ENCODE measurements at regions not wholly inside any gene's neighbourhood (a gene's known extent, or its start where the extent isn't known, plus 50 kb on each side); places are given as distances from the start of the nearest gene placed in this dataset.

DNA sequence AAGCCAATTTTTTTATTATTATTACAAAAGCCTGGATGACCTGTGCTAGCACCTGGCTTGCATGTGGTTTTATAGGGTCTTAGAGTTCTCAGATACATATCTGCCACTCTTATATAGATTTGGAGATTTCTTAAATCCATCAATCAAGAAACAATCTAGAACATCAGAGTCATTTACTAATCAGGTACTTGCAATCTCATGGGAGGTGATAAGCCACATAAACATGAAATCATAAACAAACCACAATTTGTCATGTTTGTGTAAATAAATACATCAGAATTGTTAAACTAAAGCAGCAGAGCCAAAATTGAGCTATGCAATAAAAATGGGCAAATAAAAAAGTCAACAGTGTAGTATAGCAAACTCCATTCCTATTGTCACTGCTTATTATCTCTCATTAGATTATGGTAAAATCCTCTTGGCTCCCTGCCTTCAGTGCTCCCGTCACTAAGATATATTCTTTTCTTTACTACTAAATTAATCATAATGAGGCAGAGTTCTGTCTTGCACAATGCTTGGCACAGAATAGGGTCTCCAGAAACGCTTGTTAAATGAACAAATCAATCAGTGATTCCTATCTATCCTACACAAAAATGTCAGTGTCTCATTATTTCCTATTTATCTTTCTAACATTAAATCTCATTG lies 108.7 kb upstream of the TTC29 start:
- DNase-seq (ENCODE audit: low read depth), result no peak

DNA sequence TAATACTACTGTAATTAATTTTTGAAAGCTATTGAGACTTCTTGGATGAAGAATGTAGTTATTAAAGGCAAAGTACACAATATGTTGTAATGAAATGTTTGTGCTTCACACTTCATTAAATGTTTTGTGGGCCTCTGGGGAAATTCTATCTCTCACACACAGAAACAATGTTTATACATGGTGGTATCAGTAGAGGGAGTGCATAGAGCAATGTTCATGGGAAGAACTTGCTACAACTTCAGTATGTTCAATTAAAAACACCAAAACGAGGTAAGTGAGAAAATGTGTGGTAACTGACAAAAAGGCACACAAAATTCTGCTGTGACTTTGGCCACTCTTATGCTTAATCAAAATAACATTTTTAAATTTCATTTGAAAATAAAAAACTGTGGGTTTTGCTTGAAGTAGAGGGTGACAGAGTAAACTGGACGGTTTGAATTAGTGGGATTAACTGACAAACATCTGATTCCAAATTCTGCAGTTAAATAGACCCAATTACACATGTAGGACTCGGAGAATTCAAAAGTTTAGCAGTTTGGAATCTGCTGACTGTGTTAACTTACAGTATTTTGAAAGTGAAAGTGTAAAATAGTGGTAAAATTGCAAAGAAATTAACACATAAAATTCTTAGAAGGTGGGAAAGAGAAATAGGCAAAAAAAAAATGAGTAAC lies 111.4 kb upstream of the TTC29 start:
- peak; percentile 69 for DNase-seq (ENCODE audit: low read depth)

DNA sequence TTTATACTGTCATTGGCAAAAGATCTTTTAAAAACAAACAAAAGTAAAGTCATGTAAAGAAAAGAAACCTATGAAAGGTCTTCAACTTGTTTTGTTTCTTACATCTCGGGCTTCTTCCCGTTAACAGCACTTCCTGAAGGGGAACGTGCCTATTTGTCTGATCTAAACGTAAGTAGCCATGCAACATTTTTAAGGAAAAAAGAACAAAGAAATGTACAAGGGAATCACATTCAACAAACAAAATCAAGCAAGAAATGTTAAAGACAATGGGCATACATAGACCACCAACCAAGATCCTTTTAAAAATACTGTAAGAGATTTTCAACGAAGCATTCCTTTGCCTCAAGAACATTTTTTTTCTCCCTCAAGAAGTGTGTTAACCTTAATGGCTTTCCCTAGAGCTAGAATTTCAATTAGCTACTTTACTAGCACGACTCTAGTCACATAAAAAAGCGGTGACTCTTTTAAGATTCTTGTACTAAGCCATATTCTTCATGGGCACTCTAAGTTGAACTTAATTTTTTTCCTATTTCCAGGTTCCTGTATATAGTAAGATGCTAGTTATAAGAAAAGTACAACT lies 112.0 kb upstream of the TTC29 start:
- DNase-seq (ENCODE audit: low read depth), result peak; percentile 48

DNA sequence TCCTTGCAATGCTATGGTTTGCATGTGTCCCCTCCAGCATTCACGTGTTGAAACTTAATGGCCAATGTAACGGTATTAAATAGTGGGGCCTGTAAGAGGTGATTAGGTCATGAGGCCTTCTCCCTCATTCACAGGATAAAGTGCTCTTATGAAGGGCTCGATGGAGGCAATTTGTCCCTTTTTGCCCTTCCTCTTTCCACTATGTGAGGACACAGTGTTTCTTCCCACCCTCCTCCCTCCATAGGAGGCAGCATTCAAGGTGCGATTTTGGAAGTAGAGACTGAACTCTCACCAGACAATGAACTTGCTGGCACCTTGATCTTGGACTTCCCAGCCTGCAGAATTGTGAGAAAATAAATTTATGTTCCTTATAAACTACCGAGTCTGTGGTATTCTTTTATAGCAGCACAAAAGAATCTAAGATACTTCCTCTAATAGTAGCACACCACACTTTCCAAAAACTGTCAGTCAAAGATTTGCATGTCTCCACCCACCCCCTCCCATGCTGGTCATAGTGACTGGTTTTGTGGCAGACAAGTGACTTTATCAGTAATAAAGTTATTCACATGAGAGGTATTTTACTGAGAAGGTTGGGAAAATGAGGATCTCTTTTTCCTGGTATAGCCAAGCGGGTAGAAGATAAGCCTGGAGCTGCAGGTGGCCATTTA lies 113.5 kb upstream of the TTC29 start:
- DNase-seq (ENCODE audit: low read depth), result no peak

DNA sequence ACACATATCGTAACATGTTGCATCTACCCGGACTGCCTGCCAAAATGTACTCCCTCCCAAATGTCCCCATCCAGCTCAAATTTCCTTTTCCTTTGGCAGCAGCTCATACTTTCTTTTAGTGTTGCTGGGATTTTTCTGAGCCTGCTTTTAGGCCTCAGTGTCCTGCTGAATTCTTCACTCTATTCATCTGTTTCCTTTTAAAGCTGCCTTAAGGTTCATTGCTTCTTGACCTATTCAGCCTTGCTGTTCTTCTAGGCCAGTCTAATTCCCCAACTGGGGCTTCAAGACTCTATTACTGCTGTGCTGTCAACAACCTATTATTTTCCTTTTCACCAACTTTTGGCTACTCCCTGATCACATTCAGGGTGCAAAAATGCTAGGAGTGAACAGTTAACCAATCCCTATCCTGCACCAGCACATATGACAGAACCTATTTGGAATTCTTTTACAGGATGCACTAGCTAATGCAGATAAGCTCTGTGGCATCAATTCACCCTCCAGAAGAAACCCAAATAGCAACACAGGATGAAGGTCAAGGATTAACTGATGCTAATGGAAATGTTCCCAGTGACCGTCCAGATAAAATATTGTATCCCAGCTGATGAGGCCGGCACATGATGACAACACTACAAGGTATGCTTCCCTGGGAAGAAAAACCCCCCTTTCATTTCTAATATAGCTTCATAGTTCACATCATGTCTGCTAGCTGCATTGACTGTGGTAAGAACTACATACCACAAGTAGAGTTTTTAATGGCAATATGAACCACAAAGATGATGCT lies 114.7 kb upstream of the TTC29 start:
- DNase-seq (ENCODE audit: low read depth), result peak; percentile 80

DNA sequence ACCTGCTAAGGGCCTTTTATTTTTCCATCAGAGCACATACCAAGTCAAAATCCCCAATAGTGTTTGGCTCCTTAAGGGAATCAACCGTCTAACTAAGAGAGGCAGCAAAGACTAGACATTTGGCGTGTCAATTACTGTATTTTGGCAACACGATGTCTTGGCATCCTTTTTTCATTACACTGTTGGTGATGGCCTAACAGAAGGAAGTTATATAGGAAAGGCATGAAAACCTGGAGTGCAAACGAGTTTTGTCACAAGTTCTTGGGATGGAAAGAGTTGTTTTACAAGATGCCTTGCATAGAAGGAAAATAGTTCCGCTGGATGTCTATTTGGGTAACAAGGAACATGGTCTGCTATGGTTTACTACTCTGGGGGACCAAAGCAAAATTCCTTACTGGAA lies 119.2 kb upstream of the TTC29 start:
- no peak for DNase-seq (ENCODE audit: low read depth)

DNA sequence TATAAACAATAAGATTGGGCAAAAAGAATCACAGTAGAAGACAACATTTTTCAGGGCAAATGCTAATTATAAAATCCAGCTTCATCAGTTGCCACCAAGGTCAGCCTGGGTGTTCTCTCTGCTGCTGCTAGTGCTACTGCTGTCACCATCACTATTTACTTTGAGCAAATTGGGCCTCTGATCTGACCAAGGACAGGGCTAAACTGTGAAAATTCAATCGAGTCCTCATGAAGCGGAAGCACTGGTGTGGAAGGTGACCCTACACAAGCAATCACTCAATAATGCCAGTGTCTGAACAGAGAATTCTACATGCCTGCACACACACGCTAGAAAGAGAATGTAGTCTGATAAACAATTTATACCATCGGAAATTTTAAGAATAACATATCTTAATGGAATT lies 122.9 kb upstream of the TTC29 start:
- DNase-seq (ENCODE audit: low read depth), result no peak

DNA sequence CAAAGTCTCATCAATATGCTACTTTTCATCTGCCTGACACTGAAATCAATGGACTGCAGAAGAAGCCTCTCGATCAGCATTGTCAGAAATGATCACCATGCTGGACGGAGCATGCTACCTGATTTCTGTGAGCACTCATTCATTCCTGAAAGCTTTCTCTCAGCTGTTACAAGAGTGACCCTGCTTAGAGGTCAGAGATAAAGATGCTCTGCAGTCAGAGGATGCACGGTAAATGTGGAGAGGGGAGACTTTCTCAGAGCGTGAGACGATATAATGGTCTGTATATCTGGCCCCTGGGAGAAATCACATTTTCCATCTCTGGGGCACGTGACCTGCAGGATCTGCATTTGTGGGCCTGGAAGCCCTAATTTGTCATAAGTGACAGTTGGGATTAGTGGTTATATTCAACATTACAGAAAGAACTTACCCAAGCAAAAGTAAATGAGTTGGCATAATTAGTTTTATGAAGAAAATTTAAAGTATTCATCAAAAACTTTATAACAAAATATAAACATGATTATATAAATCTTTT lies 125.6 kb upstream of the TTC29 start:
- no peak for DNase-seq (ENCODE audit: low read depth)

DNA sequence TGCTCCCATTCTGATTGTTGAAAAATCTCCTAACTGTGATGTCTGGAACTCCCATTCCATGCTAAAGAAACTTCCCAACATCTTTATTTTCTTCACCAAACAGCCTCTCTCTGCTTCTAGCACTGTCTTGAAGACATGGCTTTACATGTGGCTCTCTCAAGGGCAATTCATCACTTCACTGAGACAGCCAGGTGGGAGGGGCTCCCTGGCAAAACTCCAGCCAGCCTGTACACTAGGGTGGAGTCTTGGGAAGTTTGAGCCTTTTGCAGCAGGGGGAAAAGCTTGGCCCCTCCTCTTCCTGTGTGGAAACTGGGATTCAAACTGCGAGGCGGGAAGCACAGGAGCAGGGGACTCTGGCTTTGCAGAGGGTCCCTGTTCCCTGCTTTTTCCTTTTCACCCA lies 130.5 kb upstream of the TTC29 start:
- no peak for DNase-seq (ENCODE audit: low read depth)

DNA sequence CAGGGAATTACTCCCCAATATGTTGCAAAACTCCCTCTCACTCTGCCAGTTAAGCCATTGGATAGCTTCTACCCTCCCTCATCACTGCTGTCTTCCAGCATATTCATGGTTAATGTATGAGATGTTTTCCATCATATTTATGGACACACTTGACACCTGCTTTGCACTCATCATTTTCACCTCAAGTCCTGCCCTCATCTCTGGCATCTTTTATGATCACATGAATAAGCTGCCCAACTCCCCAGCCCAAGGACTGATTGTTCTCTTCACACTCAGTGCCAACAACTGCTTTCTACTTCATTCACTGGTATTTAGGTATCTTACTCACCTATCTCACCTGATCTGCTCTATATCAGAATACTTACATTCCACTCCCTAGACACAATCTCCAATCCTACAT lies 131.1 kb upstream of the TTC29 start:
- no peak for DNase-seq (ENCODE audit: low read depth)

DNA sequence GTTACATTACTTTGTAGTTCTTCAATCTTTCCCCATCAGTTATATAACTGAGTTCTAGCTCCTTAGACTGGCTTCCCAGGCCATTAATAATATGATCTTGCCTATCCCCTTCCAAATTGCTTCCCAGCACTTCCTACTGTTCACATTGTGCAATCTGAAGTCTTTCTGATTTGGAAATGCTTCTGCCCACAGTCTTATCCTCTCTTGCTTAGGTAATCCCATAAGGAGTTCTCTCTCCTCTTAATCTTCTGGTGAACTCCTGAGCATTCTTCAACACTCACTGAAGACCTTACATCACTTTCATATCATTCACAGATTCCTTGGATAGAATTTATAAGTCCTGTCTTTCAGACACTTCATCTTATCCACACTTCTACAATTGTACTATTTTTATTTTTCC lies 132.7 kb upstream of the TTC29 start:
- no peak for DNase-seq (ENCODE audit: low read depth)

DNA sequence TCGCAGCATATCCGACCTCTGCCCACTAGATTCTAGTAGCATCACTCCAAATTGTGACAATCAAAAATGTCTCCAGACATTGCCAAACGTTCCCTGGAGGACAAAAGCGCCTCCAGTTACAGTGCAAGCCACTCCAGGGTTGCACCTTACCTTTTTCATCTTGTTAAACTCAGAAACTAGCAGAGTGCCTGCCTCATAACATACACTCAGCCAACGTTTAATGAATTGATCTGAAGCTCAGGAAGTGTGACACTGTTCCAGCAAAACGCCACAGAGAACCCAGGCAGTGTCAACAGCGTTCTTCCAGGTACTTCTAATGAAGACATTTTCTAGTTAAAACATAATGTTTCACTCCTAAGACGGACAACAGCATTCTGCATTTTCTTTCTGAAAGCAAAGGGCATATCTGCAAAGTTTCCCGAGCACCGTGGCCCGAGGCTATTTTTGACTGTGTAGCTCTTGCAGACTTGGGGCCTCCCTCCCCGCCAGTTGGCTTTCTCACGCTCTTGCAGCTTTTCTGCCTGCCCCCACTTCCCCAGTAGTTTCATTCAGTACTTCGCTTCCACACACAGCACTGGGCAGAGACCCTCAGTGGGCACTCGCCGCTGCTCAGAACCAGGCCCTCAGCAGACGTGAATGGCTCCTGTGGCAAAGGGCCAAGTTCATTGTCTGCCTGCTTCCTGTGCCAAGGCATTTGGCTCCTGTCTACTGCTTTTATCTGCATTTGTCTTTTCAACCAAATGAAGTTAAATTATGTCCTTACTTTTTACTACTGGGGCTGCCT lies 133.4 kb upstream of the TTC29 start:
- DNase-seq (ENCODE audit: low read depth), result no peak

DNA sequence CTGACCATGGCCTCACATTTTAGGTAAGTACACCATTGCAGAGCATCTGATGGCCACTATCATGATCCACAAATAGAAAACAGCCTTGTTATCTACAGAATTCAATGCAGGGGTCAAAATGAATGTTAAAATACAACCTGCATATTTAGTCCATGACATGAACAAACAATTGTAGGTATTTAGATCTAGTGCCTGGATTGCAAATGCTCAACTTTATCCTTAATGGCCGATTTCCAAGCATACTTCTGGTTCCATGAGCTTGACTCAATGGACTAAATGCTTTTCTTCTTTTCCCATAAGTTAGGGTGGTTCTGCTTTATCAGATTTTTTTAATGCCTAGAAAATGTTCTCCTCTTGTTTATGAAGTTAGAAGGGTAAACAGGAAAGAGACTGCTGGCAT lies 139.2 kb upstream of the TTC29 start:
- no peak for DNase-seq (ENCODE audit: low read depth)

DNA sequence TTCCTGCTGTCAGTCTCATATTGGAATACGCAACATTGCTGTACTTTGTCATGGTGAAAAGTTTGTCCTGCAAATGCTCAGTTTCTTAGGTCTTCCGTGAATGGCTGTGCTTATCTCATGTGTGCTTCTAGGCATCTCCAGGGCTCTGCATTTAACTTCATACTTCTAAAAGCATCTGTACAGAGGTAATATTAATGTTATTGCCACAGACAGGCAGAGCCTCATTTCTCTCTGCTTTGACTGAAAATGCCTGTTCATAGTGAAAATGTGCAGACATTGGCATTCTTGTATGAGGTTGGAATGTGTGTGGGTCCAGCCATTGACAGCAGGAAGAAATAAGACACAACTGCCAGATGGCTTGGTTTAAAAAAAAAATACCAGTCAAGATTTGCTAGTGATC lies 140.1 kb upstream of the TTC29 start:
- no peak for DNase-seq (ENCODE audit: low read depth)

DNA sequence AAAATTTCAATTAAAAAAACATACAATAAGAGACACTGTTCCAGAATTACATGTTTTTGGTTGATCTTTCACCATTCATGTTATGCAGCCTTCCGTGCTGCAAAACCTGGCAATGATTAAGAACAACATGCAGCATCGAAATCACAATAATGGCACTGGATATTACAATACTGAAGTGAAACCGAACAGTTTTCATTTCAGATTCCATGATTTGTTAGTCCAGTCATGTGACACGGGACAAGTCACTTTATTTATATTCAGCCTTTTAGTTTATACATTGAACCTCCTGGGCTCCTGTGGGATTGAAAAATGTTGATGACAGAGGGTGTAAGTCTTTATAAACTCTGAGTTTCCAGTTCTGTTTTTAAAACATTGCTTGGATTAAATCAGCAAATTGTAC lies 142.5 kb upstream of the TTC29 start:
- no peak for DNase-seq (ENCODE audit: low read depth)

DNA sequence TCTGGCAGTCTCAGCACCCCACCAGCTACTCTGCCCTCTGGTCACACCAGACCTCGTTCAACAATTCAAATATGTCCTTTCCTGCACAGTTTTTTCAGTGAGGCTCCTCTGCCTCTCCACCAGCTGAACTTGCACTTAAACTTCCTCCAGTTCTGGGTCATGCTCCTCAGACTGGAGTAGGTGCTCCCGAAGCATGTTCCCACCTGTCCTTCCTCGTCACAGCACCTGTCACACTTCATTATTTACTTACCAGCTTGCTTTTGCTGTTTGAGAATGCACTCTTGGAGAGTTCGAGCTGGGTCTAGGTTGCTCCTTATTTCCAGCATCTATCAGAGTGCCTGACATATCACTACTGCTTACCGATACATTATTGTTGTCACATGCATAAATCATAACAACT lies 144.8 kb upstream of the TTC29 start:
- peak; percentile 37 for DNase-seq (ENCODE audit: low read depth)

DNA sequence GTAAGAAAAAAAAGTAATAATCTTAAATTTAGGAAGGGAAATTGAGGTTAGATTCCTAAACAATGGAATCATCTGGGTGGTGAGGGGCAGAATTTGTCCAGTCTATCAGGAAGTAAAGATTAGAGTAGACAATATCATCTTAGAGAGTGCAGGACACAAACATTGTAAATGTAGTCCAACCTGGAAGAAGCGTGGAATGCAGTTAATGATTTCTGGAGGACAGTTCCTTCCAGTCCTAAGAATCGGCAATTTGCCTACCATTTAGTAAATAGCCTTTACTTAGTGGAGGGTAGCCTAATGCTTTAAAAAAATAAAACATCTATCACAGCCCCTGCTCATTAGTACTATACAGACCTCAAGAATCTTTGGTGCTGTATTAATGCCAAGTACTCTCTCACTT lies 147.5 kb upstream of the TTC29 start:
- DNase-seq (ENCODE audit: low read depth), result no peak

DNA sequence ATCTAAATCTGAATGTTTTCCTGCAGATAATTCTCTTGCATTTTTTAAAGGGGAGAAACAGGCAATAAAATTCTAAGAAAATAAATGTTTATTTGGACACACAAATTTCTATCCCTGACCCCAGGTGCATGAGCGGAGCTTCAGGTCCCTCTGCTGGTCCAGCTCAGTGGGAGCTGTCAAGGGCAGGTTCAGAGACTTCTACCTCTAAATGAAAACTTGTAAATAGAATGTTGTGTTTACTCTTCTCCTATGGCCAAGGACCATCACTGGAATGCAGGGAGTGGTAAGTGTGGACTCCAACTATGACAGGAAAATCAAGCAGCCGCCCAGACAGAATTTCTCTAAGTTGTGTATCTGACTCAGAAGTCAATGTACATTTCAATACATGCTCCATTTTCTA lies 148.6 kb upstream of the TTC29 start:
- no peak for DNase-seq (ENCODE audit: low read depth)

DNA sequence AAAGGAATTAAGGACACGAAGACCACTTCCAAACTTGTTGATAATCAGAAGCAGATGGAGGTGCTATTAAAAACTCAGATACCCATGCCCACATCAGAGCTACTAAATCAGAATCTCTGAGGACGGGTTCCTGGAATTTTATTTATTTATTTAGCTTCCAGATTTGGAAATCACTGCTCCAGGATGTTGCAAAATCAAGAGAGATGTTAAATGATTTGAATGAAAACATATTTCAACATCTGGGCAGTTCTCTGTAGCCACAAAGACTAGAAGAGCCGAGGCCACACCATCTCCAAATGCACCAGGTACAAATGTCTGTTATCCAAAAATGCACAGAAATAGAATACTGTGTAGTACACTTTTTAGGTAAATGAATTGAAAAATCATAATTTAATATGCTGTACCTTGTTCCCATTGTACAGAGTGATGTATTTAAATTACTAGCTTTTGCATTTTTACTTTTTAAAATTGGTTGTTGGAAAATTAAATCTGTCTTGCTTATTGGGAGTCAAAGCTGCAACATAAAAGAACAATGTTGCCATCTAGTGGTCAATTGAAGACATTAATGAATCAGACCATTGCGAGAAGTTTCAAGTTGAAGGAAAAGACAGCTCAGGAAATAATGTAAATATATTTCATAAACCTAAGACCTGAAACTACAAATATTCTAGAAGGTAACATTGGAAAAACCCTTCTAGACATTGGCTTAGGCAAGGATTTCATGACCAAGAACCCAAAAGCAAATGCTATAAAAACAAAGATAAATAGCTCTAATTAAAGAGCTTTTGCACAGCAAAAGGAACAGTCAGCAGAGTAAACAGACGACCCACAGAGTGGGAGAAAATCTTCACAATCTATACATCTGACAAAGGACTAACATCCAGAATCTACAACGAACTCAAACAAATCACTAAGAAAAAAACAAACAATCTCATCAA lies 151.3 kb upstream of the TTC29 start:
- DNase-seq (ENCODE audit: low read depth), result peak; percentile 63

DNA sequence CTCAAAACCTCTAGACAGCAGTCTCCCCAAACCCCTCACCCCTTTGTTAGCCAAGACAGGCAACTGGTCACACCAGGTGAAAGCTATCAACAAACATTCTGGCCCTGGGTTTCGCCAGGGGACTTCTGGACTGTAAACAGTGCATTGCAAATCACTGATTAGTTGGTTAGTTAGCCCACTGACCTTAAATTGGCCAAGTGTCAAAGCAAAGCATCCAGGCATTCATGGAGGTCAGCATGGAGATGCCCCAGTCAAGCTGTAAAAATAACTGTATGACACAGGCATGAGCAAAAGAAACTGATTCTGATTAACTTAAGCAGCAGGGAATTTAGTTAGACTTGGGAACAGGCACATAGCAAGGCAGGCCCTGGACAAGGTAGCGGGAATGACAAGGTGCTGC lies 156.0 kb upstream of the TTC29 start:
- no peak for DNase-seq (ENCODE audit: low read depth)

Measured in LHCN-M2 (cell line).